Left renal cortex interstitium (tissue), 4 donors: ENCODE measurements at regions not wholly inside any gene's neighbourhood (a gene's known extent, or its start where the extent isn't known, plus 50 kb on each side); places are given as distances from the start of the nearest gene placed in this dataset.

Experiments used
- DNase-seq, 4 donors: peaks; one replicate each; pipeline ENCODE4 v3.0.0-alpha.2; 2013; ENCODE audit warnings: low read depth in 4 of 4, low spot score in 2 of 4, missing footprints in 1 of 4

DNA sequence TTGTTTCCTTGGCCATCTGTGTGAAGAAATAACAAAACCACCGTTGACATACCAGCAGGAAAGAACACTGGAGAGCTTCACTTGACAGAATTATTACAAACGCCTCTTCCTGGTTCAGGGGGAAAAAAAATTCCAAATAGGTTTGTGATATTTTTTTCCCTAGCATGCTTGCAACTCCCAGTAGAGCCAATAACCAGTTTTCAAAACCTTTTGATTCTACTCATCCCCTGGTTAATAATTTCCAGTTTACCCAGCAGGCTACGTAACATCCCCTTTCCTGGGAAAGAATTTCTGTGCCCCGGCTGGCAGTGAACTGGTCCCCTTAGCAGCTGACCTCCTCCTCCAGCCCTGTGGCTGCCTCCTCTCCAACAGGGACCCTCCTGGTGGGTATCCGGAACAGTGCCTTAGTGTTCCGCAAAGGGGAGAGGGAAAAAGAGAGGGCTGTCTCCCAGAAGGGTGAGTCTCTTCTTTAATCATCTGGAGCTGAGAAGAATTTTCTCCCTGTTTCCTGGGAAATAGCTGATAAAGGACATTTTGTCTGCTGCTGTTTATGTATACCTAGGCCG is 72.8 kb upstream of the BOD1 start:
- peak in 1 of 4 donors; percentile 40 for DNase-seq

DNA sequence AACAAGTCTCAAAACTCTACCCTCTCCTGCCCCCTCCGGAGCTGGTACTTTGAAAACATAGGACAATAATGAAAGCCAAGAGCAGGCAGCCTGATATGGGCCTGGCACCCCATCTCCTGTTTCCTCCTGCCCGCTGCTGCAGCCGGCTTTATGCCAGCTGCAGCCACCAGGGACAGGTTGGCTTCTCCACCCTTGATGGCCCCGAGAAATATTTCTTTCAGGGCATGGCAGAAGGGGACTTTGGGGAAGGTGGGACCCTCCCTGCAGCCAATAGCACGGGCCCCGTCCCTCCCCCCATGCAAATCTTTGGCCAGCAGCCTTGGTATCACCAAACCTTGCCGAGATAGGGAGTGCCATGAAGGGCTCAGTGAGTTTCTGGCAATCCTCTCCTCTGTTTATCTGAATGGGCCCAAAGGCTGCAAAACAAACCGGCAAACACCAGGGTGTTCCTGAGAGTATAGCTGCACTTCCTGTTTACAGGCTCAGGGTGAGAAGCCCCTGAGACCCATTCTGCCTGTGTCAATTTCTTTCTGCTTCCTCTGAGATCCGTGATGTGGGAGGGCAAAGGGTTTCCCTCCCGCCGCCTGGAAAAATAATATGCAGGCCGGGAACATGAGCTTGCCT is 73.4 kb upstream of the BOD1 start:
- no peak for DNase-seq

DNA sequence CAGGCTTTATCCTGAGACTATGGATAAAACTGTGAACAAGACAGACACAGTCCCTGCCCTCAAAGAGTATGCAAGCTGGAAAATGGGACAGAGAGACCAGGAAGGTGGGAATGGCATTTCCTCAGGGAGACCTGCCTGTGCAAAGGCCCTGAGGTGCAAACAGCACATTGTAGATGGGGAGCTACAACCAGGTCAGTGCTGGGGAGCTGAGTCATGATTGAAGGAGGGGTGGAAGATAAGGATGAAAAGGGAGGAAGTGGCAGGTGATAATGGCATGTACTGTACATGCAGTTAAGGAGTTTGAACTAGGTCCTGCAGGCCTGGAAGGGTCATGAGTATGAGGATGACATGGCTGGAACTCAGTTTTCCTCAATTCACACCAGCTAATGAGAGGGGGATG is 75.5 kb upstream of the BOD1 start:
- DNase-seq, result no peak

DNA sequence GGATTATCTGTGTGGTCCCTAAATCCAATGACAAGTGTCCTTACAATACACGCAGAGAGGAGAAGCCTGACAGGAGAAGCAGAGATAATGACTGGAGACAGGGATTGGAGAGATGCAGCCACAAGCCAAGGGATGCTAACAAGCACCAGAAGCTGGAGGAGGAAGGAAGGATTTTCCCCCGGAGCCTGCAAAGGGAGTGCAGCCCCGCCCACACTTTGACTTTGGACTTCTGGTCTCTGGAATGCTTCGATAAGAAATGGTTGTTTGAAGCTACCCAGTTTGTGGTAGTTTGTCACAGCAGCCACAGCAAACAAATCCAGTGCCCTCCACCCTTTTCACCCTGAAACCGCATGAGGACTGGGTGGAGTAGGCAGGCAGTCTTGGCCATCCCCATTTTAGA is 77.2 kb upstream of the BOD1 start:
- no peak for DNase-seq

DNA sequence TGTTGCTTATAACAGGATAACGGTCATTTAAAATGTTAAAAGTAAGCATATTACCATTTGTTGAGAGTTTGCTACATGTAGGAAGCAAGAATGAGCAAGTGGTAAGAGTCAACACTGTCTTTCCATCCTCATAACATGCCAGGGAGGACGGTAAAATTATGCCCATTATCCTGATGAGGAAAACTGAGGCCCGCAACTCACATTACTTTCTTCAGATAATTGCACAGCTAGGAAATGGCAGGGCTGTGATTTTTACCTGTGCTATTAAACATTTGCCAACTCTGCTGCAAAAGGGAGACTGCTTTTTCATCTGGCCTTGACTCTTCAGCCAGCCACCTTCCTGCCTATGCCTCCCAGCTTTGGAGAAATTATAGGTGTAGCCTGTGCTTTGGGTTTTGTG is 79.8 kb upstream of the BOD1 start:
- no peak for DNase-seq

DNA sequence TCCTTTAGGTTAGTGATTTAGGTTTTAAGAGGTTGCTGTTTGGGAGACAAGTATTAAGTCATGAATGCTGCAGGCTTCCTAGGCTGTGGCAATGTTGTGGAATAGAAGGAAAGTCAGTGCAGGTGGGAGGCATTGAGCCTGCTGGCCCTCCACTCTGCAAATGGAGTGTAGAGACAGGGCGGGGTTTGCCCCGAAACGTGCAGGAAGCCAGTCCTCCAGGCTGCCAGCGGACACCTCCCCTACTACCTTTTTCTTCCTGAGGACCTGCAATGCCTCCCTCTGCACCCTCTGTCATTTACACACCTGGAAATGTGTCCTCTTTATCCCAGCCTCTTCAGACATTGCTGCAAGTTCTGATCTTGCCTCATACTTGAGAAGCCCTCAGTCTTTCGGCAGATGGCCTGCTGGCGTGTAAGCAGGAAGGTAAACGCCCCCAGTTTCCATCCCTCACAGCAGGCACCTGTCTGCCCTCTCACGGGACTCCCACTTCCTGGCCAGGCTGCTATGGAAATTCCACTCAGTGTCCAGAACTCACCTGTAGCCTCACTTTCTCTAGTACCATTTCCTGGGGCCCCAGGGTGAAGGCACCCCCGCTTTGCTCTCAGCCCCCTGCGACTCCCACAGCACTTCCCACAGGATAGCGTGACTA is 81.6 kb upstream of the BOD1 start:
- DNase-seq, result no peak

DNA sequence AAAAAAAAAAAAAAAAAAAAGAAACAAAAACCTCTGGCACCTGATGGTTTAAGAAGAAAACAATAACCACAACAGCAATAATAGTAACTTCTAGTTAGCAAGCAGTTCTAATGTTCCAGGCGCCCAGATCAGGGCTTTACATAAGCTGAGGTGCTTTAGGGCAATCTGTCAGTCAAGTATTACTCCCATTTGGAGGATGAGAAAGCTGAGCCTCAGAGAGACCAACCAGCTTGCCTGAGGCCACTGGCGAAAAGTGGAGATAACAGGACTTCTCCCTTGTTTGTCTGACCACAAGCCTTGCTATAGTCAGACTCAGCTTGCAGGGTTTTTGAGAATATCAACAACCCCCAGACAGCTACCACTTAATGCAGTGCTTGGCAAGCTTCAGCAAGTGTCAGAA is 83.5 kb upstream of the BOD1 start:
- DNase-seq, result no peak

DNA sequence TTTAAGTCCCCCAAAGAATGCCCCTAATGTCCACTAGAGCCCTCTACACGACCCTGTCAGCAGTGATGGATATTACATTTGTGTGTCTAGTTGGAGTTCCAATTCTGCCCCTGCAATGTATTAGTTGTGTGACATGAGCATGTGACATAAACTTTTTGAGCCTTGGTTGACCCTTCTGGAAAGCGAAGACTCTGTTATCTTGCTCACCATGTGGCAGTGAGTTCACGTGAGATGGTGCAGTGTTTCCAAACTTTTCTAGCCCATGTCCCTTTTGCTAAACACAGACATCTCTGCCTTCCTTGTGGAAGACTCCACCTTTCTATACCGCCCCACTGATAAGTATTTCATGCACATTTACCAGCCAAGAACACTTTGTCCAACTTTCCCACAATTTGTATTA is 87.0 kb upstream of the BOD1 start:
- DNase-seq, result no peak

DNA sequence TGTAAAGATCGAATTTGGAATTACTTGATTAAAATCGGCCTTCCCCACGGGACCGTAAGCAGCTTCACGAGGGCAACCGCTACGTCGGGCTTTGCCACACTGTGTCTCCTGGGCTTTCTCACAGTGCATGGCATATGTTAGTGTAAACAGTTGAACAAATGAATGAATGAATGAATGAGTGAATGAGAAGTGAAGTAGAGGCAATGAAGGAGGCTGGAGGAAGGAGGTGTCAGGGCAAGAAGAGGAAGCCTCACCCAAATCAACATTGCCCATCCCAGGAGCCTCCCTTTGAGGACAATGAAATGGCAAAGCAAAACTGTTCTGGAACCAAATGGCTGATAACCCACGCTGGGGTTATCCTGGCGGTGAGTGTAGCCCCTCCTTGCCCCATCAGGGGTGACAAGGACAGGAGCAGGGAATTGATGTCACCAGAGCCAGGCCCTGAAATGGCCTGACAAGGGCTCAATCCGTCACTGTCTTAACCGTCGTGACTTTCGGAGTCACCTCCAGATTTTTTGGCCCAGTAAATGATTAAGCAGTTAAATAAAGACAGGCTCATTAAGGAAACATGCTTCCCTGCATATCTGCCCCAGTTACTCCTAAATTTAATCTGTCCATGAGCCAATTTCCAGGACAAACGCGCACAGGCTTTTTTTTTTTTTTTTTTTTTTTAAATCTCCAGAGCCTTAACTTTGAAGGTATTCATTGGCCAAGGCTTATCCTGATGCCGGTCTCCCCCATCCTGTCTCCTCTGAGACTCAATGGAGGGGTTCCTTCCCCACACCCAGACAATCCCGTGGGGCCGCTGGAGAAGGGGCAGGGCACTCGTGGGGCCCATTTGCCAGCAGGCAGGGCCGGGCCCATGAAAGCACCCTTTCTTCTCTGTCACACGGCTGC is 88.4 kb upstream of the BOD1 start:
- DNase-seq, result no peak

DNA sequence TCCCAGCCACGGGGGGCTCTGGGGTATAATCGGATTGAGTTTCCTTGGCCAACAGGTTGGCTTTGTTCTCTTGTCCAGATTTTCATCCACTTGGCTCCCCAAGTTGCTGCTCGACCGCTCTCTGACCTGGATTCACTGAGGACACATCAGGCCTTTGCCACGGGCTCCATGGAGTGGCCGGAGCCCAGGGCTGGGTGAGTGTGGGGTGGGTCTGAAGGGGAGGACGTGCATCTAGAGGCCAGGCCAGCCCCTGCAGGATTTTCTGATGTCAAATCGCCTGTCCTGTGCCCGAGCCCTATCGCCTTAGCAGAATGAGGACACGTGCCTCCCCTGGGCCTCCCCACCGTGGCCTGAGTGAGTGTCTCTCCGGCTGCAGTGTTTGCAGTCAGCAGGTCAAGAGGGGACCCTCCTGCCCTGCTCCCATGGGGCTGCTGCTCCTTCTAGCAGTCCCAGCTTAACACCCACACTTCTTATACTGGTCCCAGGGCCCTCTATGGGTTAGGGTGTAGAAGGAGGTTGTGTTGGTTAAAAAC is 89.1 kb upstream of the BOD1 start:
- DNase-seq, result no peak

DNA sequence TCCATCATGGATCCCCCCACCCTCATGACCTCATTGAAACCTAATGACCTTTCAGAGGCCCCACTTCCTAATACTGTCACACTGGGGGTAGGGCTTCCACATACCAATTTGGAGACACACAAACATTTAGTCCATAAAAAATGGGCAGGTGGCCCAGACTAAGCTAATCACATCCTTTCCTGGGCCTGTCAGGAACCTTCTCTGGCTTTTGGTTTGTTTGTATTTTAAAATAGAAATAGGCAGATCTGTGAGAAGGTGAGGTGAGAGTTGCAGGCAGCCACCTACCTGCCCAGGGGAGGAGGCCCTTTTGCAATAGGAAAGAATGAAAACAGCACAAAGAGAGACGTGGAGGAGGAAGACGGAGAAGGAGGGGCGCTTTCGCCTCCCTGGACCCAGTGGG is 90.2 kb upstream of the BOD1 start:
- DNase-seq, result no peak

DNA sequence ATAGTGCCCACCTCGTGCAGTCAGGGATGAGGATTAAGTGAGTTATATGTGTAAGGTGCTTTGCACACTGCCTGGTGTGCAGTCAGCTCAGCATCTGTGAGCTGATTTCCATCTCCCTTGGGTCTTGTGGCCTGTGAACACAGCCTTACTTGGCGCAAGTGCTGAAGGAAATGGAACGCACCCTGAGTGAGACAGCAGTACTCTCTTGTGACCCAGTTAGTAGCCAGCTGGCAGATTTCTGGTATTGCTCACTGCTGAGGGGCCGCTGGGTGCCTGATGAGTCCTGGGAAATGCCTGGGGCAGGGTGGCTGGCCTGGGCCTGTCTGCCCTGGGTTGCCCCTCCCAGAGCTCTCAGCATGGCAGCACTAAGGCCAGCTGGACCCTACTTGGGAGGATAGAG is 90.9 kb upstream of the BOD1 start:
- no peak for DNase-seq

DNA sequence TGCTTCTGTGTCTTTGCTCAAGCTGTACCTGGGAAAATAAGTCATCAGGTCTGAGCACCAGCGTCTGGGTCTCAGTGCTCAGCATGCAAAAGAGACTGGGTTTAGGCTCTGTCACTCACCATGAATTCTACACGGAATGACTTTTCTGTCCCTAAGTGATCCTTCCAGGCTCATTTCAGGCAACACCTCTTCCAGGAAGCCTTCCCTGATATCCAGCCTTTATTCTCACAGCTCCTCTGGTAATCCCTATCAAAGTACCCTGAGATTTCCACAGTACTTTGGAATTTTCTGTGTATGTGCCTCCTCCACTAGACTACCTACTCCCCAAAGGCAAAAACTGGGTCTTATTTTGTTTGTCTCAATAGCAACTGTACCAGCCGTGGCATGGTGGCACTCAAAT is 92.7 kb upstream of the BOD1 start:
- no peak for DNase-seq

DNA sequence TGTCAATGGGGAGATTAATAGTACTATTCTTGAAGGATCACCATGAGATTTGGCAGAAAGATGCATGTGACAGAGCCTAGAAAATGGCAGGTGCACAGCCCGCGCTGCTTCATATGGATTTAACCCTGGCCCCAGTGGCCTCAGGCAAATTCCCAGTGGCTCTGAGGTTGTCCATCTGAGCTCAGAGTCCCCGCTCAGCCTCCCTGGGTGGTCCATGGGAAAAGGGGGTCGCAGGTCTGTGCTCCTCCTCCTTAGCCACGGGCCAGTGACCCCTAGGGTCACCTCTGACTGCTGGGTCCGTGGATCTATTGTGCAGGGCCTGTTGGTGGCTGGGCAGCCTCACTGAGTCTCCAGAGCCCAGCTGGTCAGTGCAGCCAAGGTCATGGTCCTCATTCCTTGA is 93.3 kb upstream of the BOD1 start:
- DNase-seq, result no peak

DNA sequence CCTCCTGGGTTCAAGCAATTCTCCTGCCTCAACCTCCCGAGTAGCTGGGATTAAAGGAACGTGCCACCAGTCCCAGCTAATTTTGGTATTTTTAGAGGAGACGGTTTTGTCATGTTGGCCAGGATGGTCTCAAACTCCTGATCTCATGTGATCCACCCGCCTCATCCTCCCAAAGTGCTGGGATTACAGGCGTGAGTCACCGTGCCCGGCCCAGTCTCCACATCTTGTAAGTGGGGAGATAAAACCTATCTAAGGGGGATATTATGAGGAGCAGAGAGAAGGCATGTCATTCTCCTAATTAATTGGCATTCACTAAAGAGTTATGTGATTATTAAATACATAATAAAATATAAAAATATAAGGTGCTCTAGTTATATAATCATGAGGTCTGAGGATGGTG is 94.1 kb upstream of the BOD1 start:
- no peak for DNase-seq

DNA sequence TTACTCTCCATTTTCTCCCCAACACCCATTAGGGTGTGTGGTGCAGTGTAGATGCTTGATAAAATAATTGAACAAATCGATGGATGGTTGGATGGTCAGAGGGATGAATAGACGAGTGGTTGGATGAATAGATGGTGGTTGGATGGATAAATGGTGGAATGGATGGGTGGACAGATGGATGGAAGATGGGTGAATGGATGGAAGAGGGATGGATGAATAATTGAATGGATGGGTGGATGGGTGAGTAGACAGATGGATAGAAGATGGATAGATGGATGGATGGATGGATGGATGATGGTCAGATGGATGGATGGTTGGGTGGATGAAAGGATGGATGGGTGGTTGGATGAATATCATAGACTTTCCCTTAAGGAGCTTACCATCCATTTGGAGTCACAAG is 95.0 kb upstream of the BOD1 start:
- DNase-seq, result no peak

DNA sequence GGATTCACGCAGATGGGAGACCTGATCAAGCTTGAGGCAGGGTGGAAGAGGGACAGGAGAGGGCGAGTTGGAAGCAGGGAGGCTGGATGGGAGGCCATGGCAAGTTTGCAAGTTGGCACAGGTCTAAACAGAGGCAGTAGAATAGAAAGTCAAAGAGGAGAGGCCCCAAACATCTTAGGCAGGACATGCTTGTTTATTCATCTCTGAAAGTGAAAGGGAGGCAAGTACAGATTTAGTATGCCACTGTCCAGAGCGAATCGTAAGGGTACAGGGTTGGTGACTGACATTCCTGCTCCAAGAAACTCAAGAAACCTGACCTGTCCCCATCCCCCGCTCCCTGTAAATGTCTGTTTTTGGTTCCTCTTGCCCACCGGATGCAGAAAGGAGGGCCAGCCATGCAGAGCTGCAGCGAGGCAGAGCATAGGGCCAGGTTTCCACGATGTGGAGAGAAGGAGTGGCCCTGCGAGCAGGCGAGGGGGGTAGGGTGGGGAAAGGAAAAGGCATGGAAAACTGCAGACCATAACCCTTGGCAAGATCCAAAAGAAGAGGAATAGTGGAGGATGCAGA is 96.2 kb upstream of the BOD1 start:
- DNase-seq, result no peak

DNA sequence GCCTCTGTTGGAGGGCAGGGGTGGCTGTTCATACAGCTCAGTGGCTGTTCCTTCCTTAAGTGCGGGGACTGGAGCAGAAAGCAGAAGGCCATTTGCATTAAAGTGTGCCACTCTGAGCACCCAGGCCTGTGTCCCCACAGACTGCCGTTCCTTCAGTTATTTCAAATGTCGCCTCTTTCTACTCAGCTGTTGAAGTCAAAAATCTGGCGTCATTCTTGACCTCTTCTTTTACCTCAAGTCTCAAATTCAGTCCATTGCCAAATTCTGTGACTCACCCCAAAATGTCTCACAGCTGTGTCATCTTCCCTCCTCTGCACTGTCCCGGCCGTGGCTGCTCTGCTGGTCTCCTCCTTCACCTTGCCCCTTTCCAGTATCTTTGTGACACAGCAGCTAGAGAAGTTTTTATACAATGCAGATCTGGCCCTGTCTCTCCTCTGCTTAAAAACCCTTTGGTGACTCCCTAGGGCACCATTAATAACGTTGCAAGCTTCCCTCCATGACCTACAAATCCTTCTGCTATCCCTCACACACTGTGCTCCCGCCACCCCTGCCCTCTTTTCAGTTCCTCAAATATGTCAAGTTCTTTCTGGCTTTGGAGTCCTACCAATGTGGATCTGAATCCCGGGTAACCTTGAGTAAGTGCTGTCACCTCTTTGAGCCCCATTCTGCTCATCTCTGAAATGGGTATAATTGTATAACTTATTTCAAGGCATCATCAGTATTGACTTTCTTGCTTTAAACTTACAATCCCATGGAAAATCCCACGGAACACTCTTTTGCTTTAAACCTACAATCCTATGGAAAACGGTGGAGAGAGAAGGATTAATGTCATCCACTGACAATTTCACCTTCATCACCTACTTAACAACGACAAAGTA is 98.3 kb upstream of the BOD1 start:
- DNase-seq, result no peak

DNA sequence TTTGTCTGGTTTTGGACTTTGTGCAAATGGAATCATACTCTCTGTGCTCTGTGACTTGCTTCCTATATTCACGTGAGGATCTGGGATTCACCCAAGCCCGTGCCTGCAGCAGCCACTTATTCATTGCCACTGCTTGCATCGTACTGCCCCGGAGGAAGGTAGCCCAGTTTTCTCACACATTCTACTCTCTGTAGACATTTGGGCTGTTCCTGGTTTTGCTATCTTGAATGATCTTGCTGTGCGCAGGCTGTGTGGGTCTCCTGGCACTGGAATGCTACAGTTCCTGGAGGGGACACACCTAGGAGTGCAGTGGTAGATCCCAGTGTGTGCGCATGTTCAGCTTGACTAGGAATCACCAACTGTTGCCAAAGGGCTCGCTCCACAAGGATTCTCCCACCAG is 99.2 kb upstream of the BOD1 start:
- DNase-seq, result no peak

DNA sequence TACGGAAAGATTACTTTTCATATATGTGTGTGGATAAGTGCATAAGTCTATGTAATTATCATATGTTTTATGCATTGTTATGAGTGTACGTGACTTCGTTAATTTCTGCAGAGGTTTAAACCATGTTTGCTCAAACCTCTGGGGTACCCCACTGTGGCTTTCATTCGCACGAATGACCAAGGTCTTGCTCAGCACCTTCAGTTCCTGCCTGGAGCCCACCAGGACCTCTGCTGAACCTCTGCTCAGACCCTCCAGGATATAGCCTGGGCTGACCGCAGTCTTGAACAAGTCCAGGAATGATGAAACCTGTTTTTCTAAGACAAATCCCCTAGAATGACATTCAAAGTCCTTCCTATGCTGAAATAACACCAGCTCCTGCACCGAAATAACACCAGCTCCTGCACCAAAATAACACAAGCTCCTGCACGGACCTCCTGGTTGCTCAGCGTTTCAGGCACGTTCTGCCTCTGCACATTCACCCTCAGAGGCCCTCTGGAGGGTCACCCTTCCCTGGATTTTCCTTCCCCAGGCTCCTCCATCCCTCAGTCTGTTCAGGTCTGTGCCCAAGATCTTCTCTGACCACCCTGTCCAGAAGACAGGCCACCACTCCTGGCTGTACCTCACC is 99.7 kb upstream of the BOD1 start:
- DNase-seq, result no peak
